ENCODE measurements at regions not wholly inside any gene's neighbourhood (a gene's known extent, or its start where the extent isn't known, plus 50 kb on each side); places are given as distances from the start of the nearest gene placed in this dataset.

GRCh38 chr1:193411215-193411614, 224.8 kb upstream of the B3GALT2 start:
- H3K9me3 ChIP-seq (ENCODE audit: insufficient read depth, low read depth): no peaks in the 10 kb centered on the region

GRCh38 chr1:193408782-193409293, 222.4 kb upstream of the B3GALT2 start:
- Histone ChIP-seq H3K9me3 (ENCODE audit: insufficient read depth, low read depth) (no peaks in the 10 kb centered on the region), H3K79me2 (ENCODE audit: low read depth) (no peaks in the 10 kb centered on the region), H3F3A (ENCODE audit: insufficient read depth, low read depth) (no peaks in the 10 kb centered on the region), H2AFZ (no peak overlapping the region), H3K27me3 (ENCODE audit: insufficient read depth, low read depth) (no peaks in the 10 kb centered on the region), H3K4me3 (no peak overlapping the region), H3K9me2 (ENCODE audit: insufficient read depth) (no peaks in the 10 kb centered on the region), H4K20me1 (ENCODE audit: insufficient read depth) (no peaks in the 10 kb centered on the region), H3K4me1 (replicated peaks; ENCODE audit: insufficient read depth) (no peaks in the 10 kb centered on the region), H3K27ac (no peak overlapping the region), H3K4me2 (no peak overlapping the region), H3K36me3 (ENCODE audit: low read depth) (no peaks in the 10 kb centered on the region)
- TF ChIP-seq CTCF (conservative IDR thresholded peaks at IDR 0.05) (no peak), EZH2 (IDR thresholded peaks at IDR 0.05; ENCODE audit: low read depth) (no peak)
- CTCF ChIA-PET: no interaction called here
- POLR2A ChIA-PET (ENCODE audit: unreplicated experiment): no interaction called here
- intact Hi-C loops (cut with micrococcal nuclease; ENCODE audit: unreplicated experiment): loop anchor here (5.0 to 10.0 kb wide), 2 partner anchors 224 to 888 kb away; partner anchors contain the start of gene B3GALT2
- BruUV-seq (replicated peaks): no TSS peak
- DNase-seq: peak in 1 of 2 experiments; percentile 29

More at GRCh38 chr1:193411215-193411614, 224.8 kb upstream of the B3GALT2 start:
- H3K4me2 ChIP-seq: no peak overlapping the region
- no peak for TF ChIP-seq EZH2 (IDR thresholded peaks at IDR 0.05; ENCODE audit: low read depth)
- no peak for TF ChIP-seq CTCF (conservative IDR thresholded peaks at IDR 0.05)
- no peaks in the 10 kb centered on the region for H3K9me2 ChIP-seq (ENCODE audit: insufficient read depth)
- intact Hi-C loops (cut with micrococcal nuclease; ENCODE audit: unreplicated experiment): no loop called here
- ChIA-PET POLR2A (ENCODE audit: unreplicated experiment) (no interaction called here), CTCF (no interaction called here)
- no TSS peak for BruUV-seq (replicated peaks)
- H3F3A ChIP-seq (ENCODE audit: insufficient read depth, low read depth): no peaks in the 10 kb centered on the region
- no peaks in the 10 kb centered on the region for H3K27me3 ChIP-seq (ENCODE audit: insufficient read depth, low read depth)
- DNase-seq: no peak
- H2AFZ ChIP-seq: no peak overlapping the region
- H4K20me1 ChIP-seq (ENCODE audit: insufficient read depth): no peaks in the 10 kb centered on the region
- H3K36me3 ChIP-seq (ENCODE audit: low read depth): no peaks in the 10 kb centered on the region
- no peaks in the 10 kb centered on the region for H3K79me2 ChIP-seq (ENCODE audit: low read depth)
- H3K27ac ChIP-seq: no peak overlapping the region
- no peak overlapping the region for H3K4me3 ChIP-seq
- no peaks in the 10 kb centered on the region for H3K4me1 ChIP-seq (replicated peaks; ENCODE audit: insufficient read depth)

- Histone ChIP-seq H3K4me2 (no peak overlapping the region), H3K79me2 (ENCODE audit: low read depth) (no peaks in the 10 kb centered on the region), H3K4me1 (replicated peaks; ENCODE audit: insufficient read depth) (no peaks in the 10 kb centered on the region), H3K36me3 (ENCODE audit: low read depth) (no peaks in the 10 kb centered on the region), H3K4me3 (no peak overlapping the region), H3K9me3 (ENCODE audit: insufficient read depth, low read depth) (no peaks in the 10 kb centered on the region), H3K27me3 (ENCODE audit: insufficient read depth, low read depth) (no peaks in the 10 kb centered on the region), H4K20me1 (ENCODE audit: insufficient read depth) (no peaks in the 10 kb centered on the region), H3F3A (ENCODE audit: insufficient read depth, low read depth) (no peaks in the 10 kb centered on the region), H3K27ac (no peak overlapping the region), H3K9me2 (ENCODE audit: insufficient read depth) (no peaks in the 10 kb centered on the region), H2AFZ (no peak overlapping the region)
- TF ChIP-seq EZH2 (IDR thresholded peaks at IDR 0.05; ENCODE audit: low read depth): no peak
- peak; percentile 72 for TF ChIP-seq CTCF (conservative IDR thresholded peaks at IDR 0.05)
- POLR2A ChIA-PET (ENCODE audit: unreplicated experiment): no interaction called here
- CTCF ChIA-PET: no interaction called here
- intact Hi-C loops (cut with micrococcal nuclease; ENCODE audit: unreplicated experiment): loop anchor here (5.0 to 10.0 kb wide), 2 partner anchors 222 to 890 kb away; partner anchors contain the start of gene B3GALT2
- DNase-seq: no peak
- no TSS peak for BruUV-seq (replicated peaks)
These were observed 220.5 kb upstream of the B3GALT2 start for GRCh38 chr1:193406901-193407300.

Measured in PC-9 (cell line).